ENCODE measurements at regions not wholly inside any gene's neighbourhood (a gene's known extent, or its start where the extent isn't known, plus 50 kb on each side); places are given as distances from the start of the nearest gene placed in this dataset.

DNA sequence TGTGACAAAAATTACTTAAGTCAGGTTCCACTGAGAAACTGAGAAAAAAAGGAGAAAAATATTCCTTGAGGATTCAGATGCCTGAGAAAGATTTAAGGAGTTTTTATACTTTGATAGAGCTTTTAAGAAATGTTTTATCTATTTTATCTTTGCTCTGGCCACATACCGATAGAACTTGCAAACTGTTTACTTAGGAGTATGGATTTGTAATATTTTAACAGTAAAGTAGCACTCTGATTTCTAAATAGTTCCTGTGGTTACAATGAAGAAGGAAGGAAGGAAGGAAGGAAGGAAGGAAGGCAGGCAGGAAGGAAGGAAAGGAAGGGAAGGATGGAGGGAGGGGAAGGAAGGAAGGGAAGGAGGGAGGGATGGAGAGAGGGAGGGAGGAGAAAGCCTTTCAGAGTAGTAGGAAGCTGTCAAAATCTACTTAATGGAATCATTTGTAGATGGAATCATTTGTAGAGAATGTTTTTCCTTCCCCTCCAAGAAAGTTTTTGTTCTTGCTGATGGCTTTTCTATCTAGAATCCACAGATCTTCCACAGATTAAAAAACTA is 489.0 kb upstream of the ANKRD30A start:
- H3K4me3 ChIP-seq (replicated peaks; ENCODE audit: low read depth, low read length) = no peak overlapping the region
- no peaks in the 10 kb centered on the region for H3K36me3 ChIP-seq (ENCODE audit: control insufficient read depth, insufficient read depth, low read length)
- TF ChIP-seq, protein P1, sequence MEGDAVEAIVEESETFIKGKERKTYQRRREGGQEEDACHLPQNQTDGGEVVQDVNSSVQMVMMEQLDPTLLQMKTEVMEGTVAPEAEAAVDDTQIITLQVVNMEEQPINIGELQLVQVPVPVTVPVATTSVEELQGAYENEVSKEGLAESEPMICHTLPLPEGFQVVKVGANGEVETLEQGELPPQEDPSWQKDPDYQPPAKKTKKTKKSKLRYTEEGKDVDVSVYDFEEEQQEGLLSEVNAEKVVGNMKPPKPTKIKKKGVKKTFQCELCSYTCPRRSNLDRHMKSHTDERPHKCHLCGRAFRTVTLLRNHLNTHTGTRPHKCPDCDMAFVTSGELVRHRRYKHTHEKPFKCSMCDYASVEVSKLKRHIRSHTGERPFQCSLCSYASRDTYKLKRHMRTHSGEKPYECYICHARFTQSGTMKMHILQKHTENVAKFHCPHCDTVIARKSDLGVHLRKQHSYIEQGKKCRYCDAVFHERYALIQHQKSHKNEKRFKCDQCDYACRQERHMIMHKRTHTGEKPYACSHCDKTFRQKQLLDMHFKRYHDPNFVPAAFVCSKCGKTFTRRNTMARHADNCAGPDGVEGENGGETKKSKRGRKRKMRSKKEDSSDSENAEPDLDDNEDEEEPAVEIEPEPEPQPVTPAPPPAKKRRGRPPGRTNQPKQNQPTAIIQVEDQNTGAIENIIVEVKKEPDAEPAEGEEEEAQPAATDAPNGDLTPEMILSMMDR (IDR thresholded peaks at IDR 0.05; ENCODE audit: insufficient read depth, low read length, poor library complexity, severe bottlenecking) = no peak
- no peaks in the 10 kb centered on the region for H3K27me3 ChIP-seq (replicated peaks; ENCODE audit: control insufficient read depth, insufficient read depth, low read length)
- no peak for DNase-seq (ENCODE audit: extremely low read depth, insufficient read length)

DNA sequence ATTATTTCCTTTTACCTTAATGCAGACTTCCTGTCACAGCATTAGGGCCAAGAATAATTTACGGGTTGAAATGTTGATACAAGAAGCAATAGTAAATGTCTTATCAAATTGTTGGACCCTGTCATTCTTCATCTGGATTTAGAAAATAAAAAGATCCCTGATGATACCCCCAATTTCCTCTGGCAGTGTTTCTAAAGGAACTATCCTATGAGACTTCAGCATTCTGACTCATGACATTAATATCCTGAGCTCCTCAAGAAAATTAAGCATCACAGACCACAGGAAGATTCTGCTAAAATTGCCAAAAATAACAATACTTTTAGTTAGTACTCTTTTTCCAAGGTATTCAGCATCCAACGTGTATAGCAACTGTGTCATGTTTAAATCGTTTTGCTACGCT is 490.5 kb upstream of the ANKRD30A start:
- H3K27me3 ChIP-seq (replicated peaks; ENCODE audit: control insufficient read depth, insufficient read depth, low read length) = no peaks in the 10 kb centered on the region
- no peak for DNase-seq (ENCODE audit: extremely low read depth, insufficient read length)
- no peaks in the 10 kb centered on the region for H3K36me3 ChIP-seq (ENCODE audit: control insufficient read depth, insufficient read depth, low read length)
- H3K4me3 ChIP-seq (replicated peaks; ENCODE audit: low read depth, low read length) = no peak overlapping the region
- TF ChIP-seq, protein P1 (IDR thresholded peaks at IDR 0.05; ENCODE audit: insufficient read depth, low read length, poor library complexity, severe bottlenecking) = no peak

- no peaks in the 10 kb centered on the region for H3K27me3 ChIP-seq (replicated peaks; ENCODE audit: control insufficient read depth, insufficient read depth, low read length)
- TF ChIP-seq, protein P1 (IDR thresholded peaks at IDR 0.05; ENCODE audit: insufficient read depth, low read length, poor library complexity, severe bottlenecking) = no peak
- DNase-seq (ENCODE audit: extremely low read depth, insufficient read length) = no peak
Measured at GRCh38 chr10:36630267-36630666, 495.1 kb upstream of the ANKRD30A start.

DNA sequence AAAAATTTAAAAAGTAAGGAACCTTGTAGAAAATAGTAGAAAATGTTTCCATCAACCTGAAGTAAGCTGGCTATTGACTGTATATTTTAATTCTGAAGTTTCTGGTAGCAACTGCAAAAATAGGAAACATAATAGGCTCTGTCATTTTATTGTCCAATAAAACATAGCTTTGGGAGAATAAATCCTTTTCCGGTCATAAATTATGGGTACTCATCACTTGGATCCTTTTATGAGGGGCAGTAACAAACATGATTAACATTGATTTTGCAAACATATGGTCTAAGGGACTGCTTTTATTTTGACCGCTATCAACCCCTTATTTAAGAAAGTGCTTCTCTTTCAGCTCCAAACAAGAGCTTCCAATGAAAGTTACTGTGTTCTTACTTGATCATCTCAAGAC is 495.9 kb upstream of the ANKRD30A start:
- TF ChIP-seq, protein P1 (IDR thresholded peaks at IDR 0.05; ENCODE audit: insufficient read depth, low read length, poor library complexity, severe bottlenecking) = no peak
- H3K4me3 ChIP-seq (replicated peaks; ENCODE audit: low read depth, low read length) = no peak overlapping the region

More at GRCh38 chr10:36630267-36630666, 495.1 kb upstream of the ANKRD30A start:
- H3K36me3 ChIP-seq (ENCODE audit: control insufficient read depth, insufficient read depth, low read length) = no peaks in the 10 kb centered on the region
- no peak overlapping the region for H3K4me3 ChIP-seq (replicated peaks; ENCODE audit: low read depth, low read length)

GRCh38 chr10:36624551-36625100 is 500.8 kb upstream of the ANKRD30A start:
- TF ChIP-seq, protein P1 (IDR thresholded peaks at IDR 0.05; ENCODE audit: insufficient read depth, low read length, poor library complexity, severe bottlenecking) = no peak
- no peak for DNase-seq (ENCODE audit: extremely low read depth, insufficient read length)
- Histone ChIP-seq H3K4me3 (replicated peaks; ENCODE audit: low read depth, low read length) (no peak overlapping the region), H3K27me3 (replicated peaks; ENCODE audit: control insufficient read depth, insufficient read depth, low read length) (no peaks in the 10 kb centered on the region), H3K36me3 (ENCODE audit: control insufficient read depth, insufficient read depth, low read length) (no peaks in the 10 kb centered on the region)

More for the DNA sequence above, 495.9 kb upstream of the ANKRD30A start:
- no peaks in the 10 kb centered on the region for H3K27me3 ChIP-seq (replicated peaks; ENCODE audit: control insufficient read depth, insufficient read depth, low read length)
- no peak for DNase-seq (ENCODE audit: extremely low read depth, insufficient read length)
- H3K36me3 ChIP-seq (ENCODE audit: control insufficient read depth, insufficient read depth, low read length) = no peaks in the 10 kb centered on the region
